K562 (cell line): ENCODE measurements at regions not wholly inside any gene's neighbourhood (a gene's known extent, or its start where the extent isn't known, plus 50 kb on each side); places are given as distances from the start of the nearest gene placed in this dataset.

Source experiments
- ATAC-seq: fragments of 200-7000 bp; cut with Tn5 transposase; 3 replicates; pipeline ENCODE4 v1.9.1; 2020; ENCODE audit warnings: moderate library complexity
- BruUV-seq: library from RNA; stranded (reverse); fragments of 400-500 nt; replicated peaks from 2 replicates; lab custom pipeline; 2021; lab: Mats Ljungman, UMichigan
- CTCF ChIA-PET: fragments of 300-600 bp; formaldehyde crosslinking; extraction: SDS; loops from one replicate; lab custom pipeline; 2021; ENCODE audit warnings: low intra/inter-chr PET ratio; lab: Yijun Ruan, JAX
- POLR2A ChIA-PET: fragments of 300-600, 350-650 bp; sonication (Branson Sonifier 250); formaldehyde crosslinking; extraction: SDS; loops from one replicate; lab custom pipeline; 2021; ENCODE audit warnings: antibody characterized with exemption, inconsistent platforms; lab: Yijun Ruan, JAX
- DNase-seq, 4 experiments: peaks; one replicate each; pipeline versions ENCODE4 v3.0.0 to v3.0.0-alpha.2; 2011 to 2018; ENCODE audit warnings: low spot score in 3 of 4, mixed read lengths in 3 of 4; ENCODE audit errors: extremely low read depth in 1 of 4
- FAIRE-seq: peaks from 2 replicates; lab custom pipeline; 2011; peaks lifted over from hg19 to GRCh38; lab: Jason Lieb, UNC
- H2AFZ ChIP-seq: 2 replicates; pipeline ENCODE4 v1.6.0; 2011; ENCODE audit warnings: low read depth, low read length, control low read depth, inconsistent platforms
- H3K27ac ChIP-seq: fragments of 200-600 bp; 3 replicates; pipeline ENCODE4 v1.8.0; 2011; ENCODE audit warnings: low read depth, mild to moderate bottlenecking, control low read depth, inconsistent platforms, low read length, moderate library complexity, mixed read lengths; ENCODE audit errors: extremely low read depth
- H3K27me3 ChIP-seq, 2 experiments: fragments of 300-600 bp in 1 of 2; 2 replicates in 1 of 2; 3 replicates in 1 of 2; pipeline versions ENCODE4 v1.6.0 to v1.8.0; 2011; ENCODE audit warnings: inconsistent platforms in 2 of 2, low read length in 2 of 2, mild to moderate bottlenecking in 1 of 2, mixed read lengths in 1 of 2, moderate library complexity in 1 of 2; ENCODE audit not compliant: control insufficient read depth in 2 of 2, insufficient read depth in 2 of 2
- H3K36me3 ChIP-seq: fragments of 300-600 bp; 3 replicates; pipeline ENCODE4 v1.8.0; 2011; ENCODE audit warnings: mild to moderate bottlenecking, low read length, inconsistent platforms; ENCODE audit not compliant: control insufficient read depth, insufficient read depth
- H3K4me1 ChIP-seq, 2 experiments: fragments of 200-600 bp in 1 of 2; replicated peaks in 1 of 2; 2 replicates in 1 of 2; 3 replicates in 1 of 2; pipeline versions ENCODE4 v1.5.1 to v1.8.0; 2011; ENCODE audit warnings: inconsistent platforms in 2 of 2, low read length in 2 of 2, mild to moderate bottlenecking in 1 of 2, mixed read lengths in 1 of 2, moderate library complexity in 1 of 2; ENCODE audit not compliant: control insufficient read depth in 2 of 2, insufficient read depth in 2 of 2
- H3K4me2 ChIP-seq: 2 replicates; pipeline ENCODE4 v1.6.1; 2011; ENCODE audit warnings: low read length, control low read depth, inconsistent platforms, mixed read lengths; ENCODE audit not compliant: insufficient read depth
- H3K4me3 ChIP-seq: fragments of 200-600 bp; sonication (generic), shearing (Covaris generic); 2 replicates; pipeline ENCODE4 v1.5.1; 2016; ENCODE audit warnings: control low read depth, inconsistent platforms
- H3K79me2 ChIP-seq: fragments of 200-600 bp; 3 replicates; pipeline ENCODE4 v1.8.0; 2011; ENCODE audit warnings: low read length, inconsistent platforms; ENCODE audit not compliant: control insufficient read depth, insufficient read depth
- H3K9ac ChIP-seq, 2 experiments: 2 replicates each; pipeline versions ENCODE4 v1.6.0 to v1.6.1; 2011; ENCODE audit warnings: low read depth in 2 of 2, low read length in 2 of 2, control low read depth in 1 of 2, inconsistent platforms in 1 of 2, mild to moderate bottlenecking in 1 of 2, mixed read lengths in 1 of 2; ENCODE audit not compliant: insufficient read depth in 1 of 2
- H3K9me1 ChIP-seq: one replicate; pipeline ENCODE4 v1.6.0; 2011; ENCODE audit warnings: inconsistent platforms, mild to moderate bottlenecking, low read length, moderate library complexity; ENCODE audit not compliant: control insufficient read depth, insufficient read depth
- H3K9me3 ChIP-seq: replicated peaks from 2 replicates; pipeline ENCODE4 v1.5.1; 2011; ENCODE audit warnings: low read depth, low read length, inconsistent platforms; ENCODE audit not compliant: control insufficient read depth, insufficient read depth
- H4K20me1 ChIP-seq: replicated peaks from 2 replicates; pipeline ENCODE4 v1.6.1; 2011; ENCODE audit warnings: low read length, inconsistent platforms, mixed read lengths; ENCODE audit not compliant: control insufficient read depth, insufficient read depth
- ATF7 ChIP-seq: fragments of 450-650 bp; IDR thresholded peaks from 2 replicates; pipeline ENCODE4 v1.7.1; 2014; ENCODE audit warnings: mild to moderate bottlenecking, moderate library complexity
- CBFB ChIP-seq: sonication (generic); formaldehyde crosslinking; IDR thresholded peaks from 2 replicates; pipeline ENCODE4 v1.4.0; 2020; ENCODE audit warnings: mild to moderate bottlenecking, missing genetic modification reagents
- COPS2 ChIP-seq: fragments of 450-650 bp; conservative IDR thresholded peaks from 2 replicates; pipeline ENCODE4 v1.6.1; 2016; ENCODE audit warnings: mild to moderate bottlenecking, moderate library complexity
- ELK3 ChIP-seq: fragments of 450-650 bp; formaldehyde crosslinking; IDR thresholded peaks from 2 replicates; pipeline ENCODE4 v1.4.0; 2020; ENCODE audit warnings: mild to moderate bottlenecking
- ERF ChIP-seq: fragments of 450-650 bp; formaldehyde crosslinking; IDR thresholded peaks from 2 replicates; pipeline ENCODE4 v1.4.0; 2020; ENCODE audit warnings: mild to moderate bottlenecking, mixed read lengths
- FOXJ2 ChIP-seq: fragments of 200-800 bp; sonication (Bioruptor generic); IDR thresholded peaks from 2 replicates; pipeline ENCODE4 v1.6.1; 2016; ENCODE audit warnings: missing genetic modification characterization, missing compliant biosample characterization
- FOXP1 ChIP-seq: sonication (generic); formaldehyde crosslinking; IDR thresholded peaks from 2 replicates; pipeline ENCODE4 v1.8.0; 2022; ENCODE audit warnings: mild to moderate bottlenecking, missing genetic modification reagents
- GATA2 ChIP-seq: sonication (generic); formaldehyde crosslinking; IDR thresholded peaks from 2 replicates; pipeline ENCODE4 v1.4.0; 2020; ENCODE audit warnings: mild to moderate bottlenecking, missing genetic modification reagents
- HNRNPK ChIP-seq: fragments of 200-400 bp; formaldehyde crosslinking; IDR thresholded peaks from one replicate; pipeline ENCODE4 v1.6.1; 2018; ENCODE audit warnings: mild to moderate bottlenecking, low read depth, low read length; ENCODE audit not compliant: poor library complexity, severe bottlenecking
- KAT8 ChIP-seq: fragments of 450-650 bp; IDR thresholded peaks from 2 replicates; pipeline ENCODE4 v1.6.1; 2016; ENCODE audit warnings: low read depth, mild to moderate bottlenecking
- KHSRP ChIP-seq: fragments of 450-650 bp; IDR thresholded peaks from 2 replicates; pipeline ENCODE4 v1.6.1; 2017
- MLX ChIP-seq, 2 experiments: fragments of 450-650 bp in 1 of 2; sonication (generic) in 1 of 2; formaldehyde crosslinking; conservative IDR thresholded peaks; 2 replicates each; pipeline versions ENCODE4 v1.4.0 to v1.8.1; 2020 to 2022; ENCODE audit warnings: mild to moderate bottlenecking in 1 of 2, missing genetic modification reagents in 1 of 2
- USF1 ChIP-seq: sonication (generic); formaldehyde crosslinking; IDR thresholded peaks from 2 replicates; pipeline ENCODE4 v1.9.0; 2022; ENCODE audit warnings: mild to moderate bottlenecking, missing genetic modification reagents
- ZBTB1 ChIP-seq: sonication (generic); formaldehyde crosslinking; IDR thresholded peaks from 2 replicates; pipeline ENCODE4 v1.8.1; 2023; ENCODE audit warnings: missing genetic modification reagents, low read depth, mild to moderate bottlenecking, borderline replicate concordance
- ZC3H11A ChIP-seq: IDR thresholded peaks from 2 replicates; pipeline ENCODE4 v1.6.1; 2012; ENCODE audit warnings: low read depth, low read length, improper control_type of control experiment
- ZNF133 ChIP-seq: fragments of 250-450 bp; sonication (Bioruptor Pico); IDR thresholded peaks from 2 replicates; pipeline ENCODE4 v1.4.0; 2020; ENCODE audit warnings: mild to moderate bottlenecking
- ZNF146 ChIP-seq: IDR thresholded peaks from one replicate; pipeline ENCODE4 v1.6.1; 2018; ENCODE audit warnings: missing compliant biosample characterization; ENCODE audit not compliant: unreplicated experiment
- ZNF398 ChIP-seq: fragments of 250-450 bp; sonication (Bioruptor Pico); IDR thresholded peaks from 2 replicates; pipeline ENCODE4 v1.8.0; 2021; ENCODE audit warnings: moderate library complexity, mild to moderate bottlenecking, inconsistent platforms
- ZNF551 ChIP-seq: fragments of 250-450 bp; sonication (Bioruptor Pico); IDR thresholded peaks from 2 replicates; pipeline ENCODE4 v1.5.0; 2021; ENCODE audit warnings: mild to moderate bottlenecking, moderate library complexity
- WGBS: fragments of 100-300 bp; shearing (Covaris generic); methylation state at CpG from one replicate; pipeline ENCODE4 v1.1.6; 2016; ENCODE audit warnings: low coverage, mixed read lengths; ENCODE audit not compliant: insufficient coverage; ENCODE audit errors: missing lambda C conversion rate; 5-methylcytosine and 5-hydroxymethylcytosine counted together
- in situ Hi-C: fragments of 300-500 bp; cut with MboI; formaldehyde crosslinking; loops from 4 replicates; pipeline ENCODE4 v1.15.0; 2018; ENCODE audit warnings: inconsistent platforms, mixed read lengths
- intact Hi-C: fragments of 100-400 bp; cut with micrococcal nuclease; formaldehyde crosslinking; loops from 2 replicates; pipeline ENCODE4 v1.14.2; 2022
- TF ChIP-seq, protein P1 (sequence below): fragments of 450-650 bp; formaldehyde crosslinking; IDR thresholded peaks from 2 replicates; pipeline ENCODE4 v1.4.0; 2020; ENCODE audit warnings: mild to moderate bottlenecking, mixed read lengths

- Histone ChIP-seq H3K79me2 (no peaks in the 10 kb centered on the region), H3K27ac (no peak overlapping the region), H3K9ac (no peak overlapping the region)
- WGBS: 0% methylated on average over 1 of the region's 1 CpG
- no peak for TF ChIP-seq ZNF133 (CRISPR knock-in tag)
- TF ChIP-seq HNRNPK: no peak
- TF ChIP-seq MLX (CRISPR knock-in tag; conservative IDR thresholded peaks at IDR 0.05): no peak
- TF ChIP-seq ZNF146: no peak
- no peak for TF ChIP-seq ZNF398 (CRISPR knock-in tag)
- no peak for TF ChIP-seq ELK3 (CRISPR knock-in tag)
- TF ChIP-seq ATF7: no peak
- no peak for TF ChIP-seq USF1 (CRISPR knock-in tag)
- TF ChIP-seq ERF (CRISPR knock-in tag): no peak
- TF ChIP-seq GATA2 (CRISPR knock-in tag): no peak
- TF ChIP-seq KAT8: no peak
- no peak for TF ChIP-seq KHSRP
- TF ChIP-seq ZBTB1: no peak
- no peak for TF ChIP-seq ZNF551 (CRISPR knock-in tag)
- TF ChIP-seq FOXP1 (CRISPR knock-in tag): no peak
- no peak for TF ChIP-seq ZC3H11A
- TF ChIP-seq CBFB (CRISPR knock-in tag): no peak
- TF ChIP-seq COPS2: no peak
- TF ChIP-seq, protein P1, sequence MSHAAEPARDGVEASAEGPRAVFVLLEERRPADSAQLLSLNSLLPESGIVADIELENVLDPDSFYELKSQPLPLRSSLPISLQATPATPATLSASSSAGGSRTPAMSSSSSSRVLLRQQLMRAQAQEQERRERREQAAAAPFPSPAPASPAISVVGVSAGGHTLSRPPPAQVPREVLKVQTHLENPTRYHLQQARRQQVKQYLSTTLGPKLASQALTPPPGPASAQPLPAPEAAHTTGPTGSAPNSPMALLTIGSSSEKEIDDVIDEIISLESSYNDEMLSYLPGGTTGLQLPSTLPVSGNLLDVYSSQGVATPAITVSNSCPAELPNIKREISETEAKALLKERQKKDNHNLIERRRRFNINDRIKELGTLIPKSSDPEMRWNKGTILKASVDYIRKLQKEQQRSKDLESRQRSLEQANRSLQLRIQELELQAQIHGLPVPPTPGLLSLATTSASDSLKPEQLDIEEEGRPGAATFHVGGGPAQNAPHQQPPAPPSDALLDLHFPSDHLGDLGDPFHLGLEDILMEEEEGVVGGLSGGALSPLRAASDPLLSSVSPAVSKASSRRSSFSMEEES (CRISPR knock-in tag): no peak
- no peak for TF ChIP-seq FOXJ2 (tag)
- TF ChIP-seq, all 486 proteins: peak for 0
- no peak overlapping the region for H3K4me2 ChIP-seq
- H3K9me3 ChIP-seq: no peaks in the 10 kb centered on the region
- ChIA-PET POLR2A (no interaction called here), CTCF (no interaction called here)
- FAIRE-seq (no peak), DNase-seq (no peak), ATAC-seq (no peak)
- H4K20me1 ChIP-seq: no peaks in the 10 kb centered on the region
- in situ Hi-C loops: no loop called here
- no TSS peak for BruUV-seq
- H3K27me3 ChIP-seq: no peaks in the 10 kb centered on the region
- no peak overlapping the region for H2AFZ ChIP-seq
- H3K36me3 ChIP-seq: no peaks in the 10 kb centered on the region
- H3K9me1 ChIP-seq: no peaks in the 10 kb centered on the region
- intact Hi-C loops: no loop called here
- no peak overlapping the region for H3K4me3 ChIP-seq
- no peaks in the 10 kb centered on the region for H3K4me1 ChIP-seq
Observed at GRCh38 chr9:73234008-73234360, 82.3 kb downstream of the ANXA1 start.
